Caco-2 (cell line): ENCODE measurements at regions not wholly inside any gene's neighbourhood (a gene's known extent, or its start where the extent isn't known, plus 50 kb on each side); places are given as distances from the start of the nearest gene placed in this dataset.

Experiments
- BruUV-seq: library from RNA; stranded (reverse); fragments of 400-500 nt; replicated peaks from 2 replicates; lab custom pipeline; 2021; lab: Mats Ljungman, UMichigan
- CTCF ChIA-PET: fragments of 300-600 bp; sonication (Branson Sonifier 250); formaldehyde crosslinking; loops from one replicate; lab custom pipeline; 2022; ENCODE audit warnings: antibody characterized with exemption; lab: Charles Lee
- POLR2A ChIA-PET: fragments of 300-600 bp; sonication (Branson Sonifier 250); formaldehyde crosslinking; loops from one replicate; lab custom pipeline; 2022; ENCODE audit warnings: antibody characterized with exemption; lab: Charles Lee
- DNase-seq, 2 experiments: peaks; one replicate each; pipeline versions ENCODE4 v3.0.0 to v3.0.0-alpha.2; 2020 to 2022
- H3K27me3 ChIP-seq: replicated peaks from 2 replicates; pipeline ENCODE4 v1.6.0; 2011; ENCODE audit warnings: low read length; ENCODE audit not compliant: control insufficient read depth, insufficient read depth
- H3K36me3 ChIP-seq: 2 replicates; pipeline ENCODE4 v1.5.1; 2011; ENCODE audit warnings: low read length; ENCODE audit not compliant: control insufficient read depth, insufficient read depth
- H3K4me1 ChIP-seq: fragments of 250-450 bp; sonication (Bioruptor Pico); 2 replicates; pipeline ENCODE4 v1.5.1; 2020; ENCODE audit warnings: mild to moderate bottlenecking
- H3K4me3 ChIP-seq: 2 replicates; pipeline ENCODE4 v1.5.1; 2011; ENCODE audit warnings: low read depth, mild to moderate bottlenecking, control low read depth, low read length
- H3K9me3 ChIP-seq: fragments of 250-450 bp; sonication (Bioruptor Pico); 2 replicates; pipeline ENCODE4 v1.5.1; 2020; ENCODE audit warnings: mild to moderate bottlenecking, moderate library complexity
- H3K27ac Mint-ChIP-seq: one replicate; pipeline ENCODE4 v1.8.0; 2022; ENCODE audit warnings: mixed read lengths; ENCODE audit not compliant: unreplicated experiment
- H3K27me3 Mint-ChIP-seq: one replicate; pipeline ENCODE4 v1.8.0; 2022; ENCODE audit warnings: mixed read lengths; ENCODE audit not compliant: insufficient read depth, unreplicated experiment
- H3K36me3 Mint-ChIP-seq: one replicate; pipeline ENCODE4 v1.8.0; 2022; ENCODE audit warnings: mild to moderate bottlenecking, mixed read lengths; ENCODE audit not compliant: insufficient read depth, unreplicated experiment
- H3K4me1 Mint-ChIP-seq: one replicate; pipeline ENCODE4 v1.8.0; 2022; ENCODE audit warnings: low read depth, mixed read lengths; ENCODE audit not compliant: unreplicated experiment
- H3K4me3 Mint-ChIP-seq: one replicate; pipeline ENCODE4 v1.8.0; 2022; ENCODE audit warnings: mild to moderate bottlenecking, moderate library complexity, mixed read lengths; ENCODE audit not compliant: unreplicated experiment
- H3K9me3 Mint-ChIP-seq: one replicate; pipeline ENCODE4 v1.8.0; 2022; ENCODE audit warnings: mixed read lengths; ENCODE audit not compliant: unreplicated experiment
- CTCF ChIP-seq, 2 experiments: fragments of 200-600 bp in 1 of 2; IDR thresholded peaks; 1 replicate in 1 of 2; 2 replicates in 1 of 2; pipeline versions ENCODE4 v1.5.1 to v1.8.0; 2011 to 2022; ENCODE audit warnings: antibody characterized with exemption in 1 of 2, control low read depth in 1 of 2, inconsistent platforms in 1 of 2, low read depth in 1 of 2, low read length in 1 of 2, mild to moderate bottlenecking in 1 of 2, moderate library complexity in 1 of 2; ENCODE audit not compliant: insufficient read depth in 1 of 2, severe bottlenecking in 1 of 2, unreplicated experiment in 1 of 2
- intact Hi-C: fragments of 100-400 bp; cut with micrococcal nuclease; formaldehyde crosslinking; loops from one replicate; pipeline ENCODE4 v1.10.0; 2022; ENCODE audit not compliant: unreplicated experiment

GRCh38 chr1:38352869-38353268 lies 306.3 kb upstream of the POU3F1 start:
- peaks cover 18% of the 10 kb centered on the region for H3K27me3 Mint-ChIP-seq
- H3K9me3 ChIP-seq = no peaks in the 10 kb centered on the region
- BruUV-seq = no TSS peak

GRCh38 chr1:38347446-38348175 lies 301.0 kb upstream of the POU3F1 start:
- Mint-ChIP-seq H3K9me3 (peaks cover 20% of the 10 kb centered on the region), H3K36me3 (no peaks in the 10 kb centered on the region), H3K4me1 (no peaks in the 10 kb centered on the region), H3K27ac (no peak overlapping the region), H3K4me3 (no peak overlapping the region), H3K27me3 (peaks cover 10% of the 10 kb centered on the region)
- no peak for TF ChIP-seq CTCF (IDR thresholded peaks at IDR 0.05; ENCODE audit: insufficient read depth in 1 of 2, low read depth in 1 of 2, low read length in 1 of 2, severe bottlenecking in 1 of 2, unreplicated experiment in 1 of 2)
- Histone ChIP-seq H3K9me3 (no peaks in the 10 kb centered on the region), H3K4me3 (no peak overlapping the region), H3K4me1 (no peaks in the 10 kb centered on the region), H3K36me3 (no peaks in the 10 kb centered on the region), H3K27me3 (no peaks in the 10 kb centered on the region)
- intact Hi-C loops = no loop called here
- CTCF ChIA-PET = no interaction called here
- no TSS peak for BruUV-seq
- POLR2A ChIA-PET = no interaction called here
- DNase-seq = no peak

More at GRCh38 chr1:38352869-38353268, 306.3 kb upstream of the POU3F1 start:
- intact Hi-C loops = no loop called here
- ChIA-PET POLR2A (no interaction called here), CTCF (no interaction called here)
- Histone ChIP-seq H3K36me3 (no peaks in the 10 kb centered on the region), H3K4me1 (no peaks in the 10 kb centered on the region), H3K4me3 (no peak overlapping the region), H3K27me3 (no peaks in the 10 kb centered on the region)
- H3K4me3 Mint-ChIP-seq = no peak overlapping the region
- no peak overlapping the region for H3K27ac Mint-ChIP-seq
- peaks cover 12% of the 10 kb centered on the region for H3K9me3 Mint-ChIP-seq
- no peak for DNase-seq
- TF ChIP-seq CTCF (IDR thresholded peaks at IDR 0.05; ENCODE audit: insufficient read depth in 1 of 2, low read depth in 1 of 2, low read length in 1 of 2, severe bottlenecking in 1 of 2, unreplicated experiment in 1 of 2) = no peak
- no peaks in the 10 kb centered on the region for H3K36me3 Mint-ChIP-seq
- no peaks in the 10 kb centered on the region for H3K4me1 Mint-ChIP-seq

- Mint-ChIP-seq H3K9me3 (peaks cover 20% of the 10 kb centered on the region), H3K27ac (no peak overlapping the region)
These were observed 298.1 kb upstream of the POU3F1 start for GRCh38 chr1:38344716-38345115.

More at GRCh38 chr1:38344716-38345115, 298.1 kb upstream of the POU3F1 start:
- intact Hi-C loops = no loop called here
- Mint-ChIP-seq H3K36me3 (no peaks in the 10 kb centered on the region), H3K4me1 (no peaks in the 10 kb centered on the region), H3K4me3 (no peak overlapping the region), H3K27me3 (peaks cover 25% of the 10 kb centered on the region)
- POLR2A ChIA-PET = no interaction called here
- Histone ChIP-seq H3K27me3 (no peaks in the 10 kb centered on the region), H3K36me3 (no peaks in the 10 kb centered on the region), H3K9me3 (no peaks in the 10 kb centered on the region), H3K4me1 (no peaks in the 10 kb centered on the region), H3K4me3 (no peak overlapping the region)
- no peak for TF ChIP-seq CTCF (IDR thresholded peaks at IDR 0.05; ENCODE audit: insufficient read depth in 1 of 2, low read depth in 1 of 2, low read length in 1 of 2, severe bottlenecking in 1 of 2, unreplicated experiment in 1 of 2)
- no TSS peak for BruUV-seq
- CTCF ChIA-PET = no interaction called here
- no peak for DNase-seq
